22Rv1 (cell line): ENCODE measurements at regions not wholly inside any gene's neighbourhood (a gene's known extent, or its start where the extent isn't known, plus 50 kb on each side); places are given as distances from the start of the nearest gene placed in this dataset.

ENCODE experiments used
- H3K27ac ChIP-seq: fragments of 450-650 bp; 2 replicates; pipeline ENCODE4 v1.5.1; 2017
- ZFX ChIP-seq: fragments of 450-650 bp; IDR thresholded peaks from 2 replicates; pipeline ENCODE4 v1.6.1; 2017; ENCODE audit warnings: antibody characterized with exemption, borderline replicate concordance
- TF ChIP-seq, protein P1 (sequence below): fragments of 450-650 bp; IDR thresholded peaks from 2 replicates; pipeline ENCODE4 v1.5.1; 2017; ENCODE audit warnings: mild to moderate bottlenecking

DNA sequence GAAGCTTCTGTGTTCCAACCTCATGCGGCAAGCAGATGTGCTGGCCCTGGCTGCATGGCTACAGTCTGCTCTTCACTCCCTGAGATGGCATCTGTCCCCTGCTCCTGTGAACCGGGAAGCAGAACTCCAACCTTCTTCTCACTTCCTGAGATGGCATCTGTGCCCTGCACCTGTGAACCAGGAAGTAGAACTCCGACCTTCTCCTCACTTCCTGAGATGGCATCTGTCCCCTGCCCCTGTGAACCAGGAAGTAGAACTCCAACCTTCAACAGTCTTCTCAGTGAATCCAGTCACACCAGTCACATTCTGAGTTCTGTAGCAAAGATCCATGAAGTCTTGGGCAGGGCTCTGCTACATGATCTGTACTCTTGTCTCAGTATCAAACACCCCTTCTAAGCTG is 887.2 kb upstream of the KLHL29 start:
- TF ChIP-seq ZFX: no peak
- TF ChIP-seq, protein P1, sequence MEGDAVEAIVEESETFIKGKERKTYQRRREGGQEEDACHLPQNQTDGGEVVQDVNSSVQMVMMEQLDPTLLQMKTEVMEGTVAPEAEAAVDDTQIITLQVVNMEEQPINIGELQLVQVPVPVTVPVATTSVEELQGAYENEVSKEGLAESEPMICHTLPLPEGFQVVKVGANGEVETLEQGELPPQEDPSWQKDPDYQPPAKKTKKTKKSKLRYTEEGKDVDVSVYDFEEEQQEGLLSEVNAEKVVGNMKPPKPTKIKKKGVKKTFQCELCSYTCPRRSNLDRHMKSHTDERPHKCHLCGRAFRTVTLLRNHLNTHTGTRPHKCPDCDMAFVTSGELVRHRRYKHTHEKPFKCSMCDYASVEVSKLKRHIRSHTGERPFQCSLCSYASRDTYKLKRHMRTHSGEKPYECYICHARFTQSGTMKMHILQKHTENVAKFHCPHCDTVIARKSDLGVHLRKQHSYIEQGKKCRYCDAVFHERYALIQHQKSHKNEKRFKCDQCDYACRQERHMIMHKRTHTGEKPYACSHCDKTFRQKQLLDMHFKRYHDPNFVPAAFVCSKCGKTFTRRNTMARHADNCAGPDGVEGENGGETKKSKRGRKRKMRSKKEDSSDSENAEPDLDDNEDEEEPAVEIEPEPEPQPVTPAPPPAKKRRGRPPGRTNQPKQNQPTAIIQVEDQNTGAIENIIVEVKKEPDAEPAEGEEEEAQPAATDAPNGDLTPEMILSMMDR: no peak
- no peak overlapping the region for H3K27ac ChIP-seq

GRCh38 chr2:22499082-22499839 is 885.7 kb upstream of the KLHL29 start:
- H3K27ac ChIP-seq: no peak overlapping the region
- TF ChIP-seq ZFX: no peak
- TF ChIP-seq, protein P1: no peak

GRCh38 chr2:22500555-22500935 is 884.4 kb upstream of the KLHL29 start:
- TF ChIP-seq, protein P1: no peak
- TF ChIP-seq ZFX: no peak
- H3K27ac ChIP-seq: no peak overlapping the region

DNA sequence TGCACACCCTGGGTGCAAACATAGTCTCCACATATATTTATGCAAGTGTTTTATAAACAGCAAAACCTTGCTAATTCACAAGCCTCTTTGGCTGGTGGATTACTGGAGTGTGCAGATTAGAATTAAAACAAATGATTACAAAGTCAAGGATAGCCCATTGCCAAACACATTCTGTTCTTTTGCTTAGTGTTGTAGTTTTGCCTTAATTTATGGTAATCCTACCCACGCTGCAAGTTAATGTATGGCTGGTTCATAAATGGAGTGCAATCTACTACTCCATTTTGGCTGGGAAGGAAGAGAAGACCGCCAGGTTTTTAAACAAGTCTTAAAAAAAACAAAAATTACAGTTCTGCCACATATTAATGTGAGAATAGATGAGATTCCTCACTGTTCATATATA is 883.1 kb upstream of the KLHL29 start:
- H3K27ac ChIP-seq: no peak overlapping the region
- TF ChIP-seq, protein P1: no peak
- TF ChIP-seq ZFX: no peak

GRCh38 chr2:22513563-22513962 is 871.4 kb upstream of the KLHL29 start:
- H3K27ac ChIP-seq: no peak overlapping the region

GRCh38 chr2:22517141-22517540 is 867.8 kb upstream of the KLHL29 start:
- no peak overlapping the region for H3K27ac ChIP-seq
- TF ChIP-seq ZFX: no peak
- TF ChIP-seq, protein P1: no peak

More at GRCh38 chr2:22513563-22513962, 871.4 kb upstream of the KLHL29 start:
- no peak for TF ChIP-seq ZFX
- TF ChIP-seq, protein P1: no peak

- TF ChIP-seq ZFX: no peak
- TF ChIP-seq, protein P1: no peak
- H3K27ac ChIP-seq: no peak overlapping the region
Observed at GRCh38 chr2:22518641-22519040, 866.3 kb upstream of the KLHL29 start.
